HepG2 (cell line): ENCODE measurements at regions not wholly inside any gene's neighbourhood (a gene's known extent, or its start where the extent isn't known, plus 50 kb on each side); places are given as distances from the start of the nearest gene placed in this dataset.

Experiments used
- ATAC-seq: fragments of 200-7000 bp; cut with Tn5 transposase; 3 replicates; pipeline ENCODE4 v1.9.1; 2020; ENCODE audit warnings: mild to moderate bottlenecking, moderate library complexity
- BruUV-seq: library from RNA; stranded (reverse); fragments of 400-500 nt; replicated peaks from 2 replicates; lab custom pipeline; 2021; lab: Mats Ljungman, UMichigan
- CTCF ChIA-PET: fragments of 300-600 bp; formaldehyde crosslinking; extraction: SDS; loops from one replicate; lab custom pipeline; 2021; ENCODE audit warnings: low total read pairs, inconsistent platforms, low intra/inter-chr PET ratio; lab: Yijun Ruan, JAX
- POLR2A ChIA-PET: fragments of 350-600 bp; sonication (Branson Sonifier 250); formaldehyde crosslinking; loops from one replicate; lab custom pipeline; 2020; ENCODE audit warnings: antibody characterized with exemption, inconsistent platforms; lab: Yijun Ruan, JAX
- DNase-seq: peaks from one replicate; pipeline ENCODE4 v3.0.0-alpha.2; 2015; ENCODE audit warnings: low spot score
- FAIRE-seq: peaks from 3 replicates; lab custom pipeline; 2011; peaks lifted over from hg19 to GRCh38; lab: Jason Lieb, UNC
- H2AFZ ChIP-seq: one replicate; pipeline ENCODE4 v1.6.1; 2011; ENCODE audit warnings: low read length, inconsistent platforms
- H3K27ac ChIP-seq: fragments of 300-600 bp; 3 replicates; pipeline ENCODE4 v1.8.0; 2011; ENCODE audit warnings: mixed run types, mild to moderate bottlenecking, mixed read lengths, low read length, inconsistent platforms; ENCODE audit not compliant: insufficient read depth; ENCODE audit errors: extremely low read length
- H3K27me3 ChIP-seq, 2 experiments: fragments of 200-600 bp in 1 of 2; 2 replicates in 1 of 2; 3 replicates in 1 of 2; pipeline versions ENCODE4 v1.6.0 to v1.8.0; 2011; ENCODE audit warnings: low read length in 2 of 2, mild to moderate bottlenecking in 2 of 2, moderate library complexity in 2 of 2, inconsistent platforms in 1 of 2; ENCODE audit not compliant: insufficient read depth in 2 of 2, control insufficient read depth in 1 of 2
- H3K36me3 ChIP-seq, 2 experiments: fragments of 200-600 bp in 1 of 2; replicated peaks in 1 of 2; 2 replicates in 1 of 2; 3 replicates in 1 of 2; pipeline versions ENCODE4 v1.5.1 to v1.8.0; 2011; ENCODE audit warnings: low read length in 2 of 2, inconsistent platforms in 1 of 2; ENCODE audit not compliant: insufficient read depth in 2 of 2, control insufficient read depth in 1 of 2
- H3K4me1 ChIP-seq: 2 replicates; pipeline ENCODE4 v1.5.1; 2012; ENCODE audit warnings: low read length, inconsistent platforms; ENCODE audit not compliant: insufficient read depth
- H3K4me2 ChIP-seq: 2 replicates; pipeline ENCODE4 v1.6.0; 2011; ENCODE audit warnings: low read depth, low read length, inconsistent platforms
- H3K4me3 ChIP-seq, 3 experiments: fragments of 200-600 bp in 1 of 3; sonication (generic), shearing (Covaris generic) in 1 of 3; replicated peaks in 1 of 3; 2 replicates each; pipeline ENCODE4 v1.5.1; 2011 to 2016; ENCODE audit warnings: low read length in 3 of 3, inconsistent platforms in 2 of 3, low read depth in 2 of 3, mild to moderate bottlenecking in 2 of 3, control low read depth in 1 of 3, mixed read lengths in 1 of 3; ENCODE audit not compliant: insufficient read depth in 1 of 3
- H3K79me2 ChIP-seq: one replicate; pipeline ENCODE4 v1.6.1; 2011; ENCODE audit warnings: low read length, inconsistent platforms; ENCODE audit not compliant: insufficient read depth
- H3K9ac ChIP-seq: 2 replicates; pipeline ENCODE4 v1.6.0; 2011; ENCODE audit warnings: mild to moderate bottlenecking, low read depth, low read length, inconsistent platforms; ENCODE audit not compliant: insufficient read depth
- H3K9me3 ChIP-seq: 2 replicates; pipeline ENCODE4 v1.5.1; 2012; ENCODE audit warnings: mild to moderate bottlenecking, low read length
- H4K20me1 ChIP-seq: 2 replicates; pipeline ENCODE4 v1.6.0; 2011; ENCODE audit warnings: inconsistent platforms, mild to moderate bottlenecking, low read length, moderate library complexity; ENCODE audit not compliant: insufficient read depth
- GATAD2A ChIP-seq: IDR thresholded peaks from 2 replicates; pipeline ENCODE4 v1.6.1; 2016
- MEF2D ChIP-seq: sonication (generic); formaldehyde crosslinking; IDR thresholded peaks from 2 replicates; pipeline ENCODE4 v1.5.1; 2020; ENCODE audit warnings: mild to moderate bottlenecking, missing genetic modification reagents
- RFXANK ChIP-seq: IDR thresholded peaks from 2 replicates; pipeline ENCODE4 v1.6.1; 2016
- SETDB1 ChIP-seq: sonication (generic); formaldehyde crosslinking; IDR thresholded peaks from 2 replicates; pipeline ENCODE4 v1.5.1; 2020; ENCODE audit warnings: missing genetic modification reagents, mild to moderate bottlenecking, borderline replicate concordance
- ZNF20 ChIP-seq: sonication (generic); formaldehyde crosslinking; IDR thresholded peaks from 2 replicates; pipeline ENCODE4 v1.4.0; 2020; ENCODE audit warnings: mild to moderate bottlenecking, moderate library complexity, missing genetic modification reagents
- ZNF30 ChIP-seq: sonication (generic); formaldehyde crosslinking; IDR thresholded peaks from 2 replicates; pipeline ENCODE4 v1.5.0; 2020; ENCODE audit warnings: mild to moderate bottlenecking, missing genetic modification reagents
- ZNF460 ChIP-seq: sonication (generic); formaldehyde crosslinking; IDR thresholded peaks from 2 replicates; pipeline ENCODE4 v1.5.1; 2020; ENCODE audit warnings: missing genetic modification reagents, mild to moderate bottlenecking, borderline replicate concordance
- ZNF761 ChIP-seq: sonication (generic); formaldehyde crosslinking; conservative IDR thresholded peaks from 2 replicates; pipeline ENCODE4 v1.4.0; 2020; ENCODE audit warnings: mild to moderate bottlenecking, missing genetic modification reagents
- ZNF841 ChIP-seq: sonication (generic); formaldehyde crosslinking; IDR thresholded peaks from 2 replicates; pipeline ENCODE4 v1.8.1; 2023; ENCODE audit warnings: missing genetic modification reagents, borderline replicate concordance
- WGBS: methylation state at CpG from one replicate; pipeline ENCODE4 v1.1.6; 2017; ENCODE audit warnings: low lambda C conversion rate; 5-methylcytosine and 5-hydroxymethylcytosine counted together
- in situ Hi-C: cut with HindIII; loops from 2 replicates; pipeline ENCODE4 v1.10.0; 2017; ENCODE audit warnings: low pct_unique_long_range_greater_than_20kb; ENCODE audit not compliant: extremely low pct_ligation_motif_present
- intact Hi-C: fragments of 100-400 bp; cut with micrococcal nuclease; formaldehyde crosslinking; loops from one replicate; pipeline ENCODE4 v1.10.0; 2022; ENCODE audit not compliant: unreplicated experiment
- TF ChIP-seq, protein P1 (sequence below): sonication (generic); formaldehyde crosslinking; IDR thresholded peaks from 2 replicates; pipeline ENCODE4 v1.4.0; 2020; ENCODE audit warnings: missing genetic modification reagents, low read depth, mild to moderate bottlenecking, borderline replicate concordance
- TF ChIP-seq, protein P2 (sequence below): sonication (generic); formaldehyde crosslinking; IDR thresholded peaks from 2 replicates; pipeline ENCODE4 v1.4.0; 2020; ENCODE audit warnings: mild to moderate bottlenecking, low read depth, missing genetic modification reagents
- TF ChIP-seq, protein P3 (sequence below): sonication (generic); formaldehyde crosslinking; IDR thresholded peaks from 2 replicates; pipeline ENCODE4 v1.4.0; 2020; ENCODE audit warnings: missing genetic modification reagents

DNA sequence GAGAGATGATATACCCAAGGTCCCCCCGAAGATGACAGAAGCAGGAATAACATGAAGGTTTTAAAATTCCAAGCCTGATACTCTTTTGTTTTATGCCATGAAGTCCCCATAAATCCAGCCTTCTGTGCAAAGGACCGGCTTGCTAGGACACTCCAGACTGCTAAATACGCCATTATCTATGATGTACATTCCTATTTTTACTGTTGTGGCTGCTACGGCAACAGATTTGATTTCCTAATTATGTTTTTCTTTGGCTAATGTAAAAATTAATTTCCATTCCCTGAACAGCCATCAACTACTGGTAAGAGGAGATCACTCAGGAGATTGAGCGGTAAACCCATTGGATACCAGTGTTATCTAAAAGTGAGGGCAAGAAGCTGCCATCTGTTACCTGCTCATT, 1090.8 kb downstream of the TYW1 start:
- FAIRE-seq (no peak), ATAC-seq (no peak), DNase-seq (no peak)
- no peaks in the 10 kb centered on the region for H4K20me1 ChIP-seq
- TF ChIP-seq ZNF30 (no peak), ZNF841 (CRISPR knock-in tag) (no peak), ZNF460 (CRISPR knock-in tag) (no peak), MEF2D (CRISPR knock-in tag) (no peak), ZNF20 (no peak), ZNF761 (CRISPR knock-in tag) (no peak), SETDB1 (CRISPR knock-in tag) (no peak), GATAD2A (CRISPR knock-in tag) (no peak), RFXANK (no peak)
- TF ChIP-seq, protein P1, sequence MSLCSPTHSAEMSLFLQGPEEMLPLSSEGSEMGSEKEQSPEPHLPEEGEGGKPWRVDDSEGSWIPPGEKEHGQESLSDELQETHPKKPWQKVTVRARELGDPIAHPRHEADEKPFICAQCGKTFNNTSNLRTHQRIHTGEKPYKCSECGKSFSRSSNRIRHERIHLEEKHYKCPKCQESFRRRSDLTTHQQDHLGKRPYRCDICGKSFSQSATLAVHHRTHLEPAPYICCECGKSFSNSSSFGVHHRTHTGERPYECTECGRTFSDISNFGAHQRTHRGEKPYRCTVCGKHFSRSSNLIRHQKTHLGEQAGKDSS: no peak
- TF ChIP-seq, protein P2, sequence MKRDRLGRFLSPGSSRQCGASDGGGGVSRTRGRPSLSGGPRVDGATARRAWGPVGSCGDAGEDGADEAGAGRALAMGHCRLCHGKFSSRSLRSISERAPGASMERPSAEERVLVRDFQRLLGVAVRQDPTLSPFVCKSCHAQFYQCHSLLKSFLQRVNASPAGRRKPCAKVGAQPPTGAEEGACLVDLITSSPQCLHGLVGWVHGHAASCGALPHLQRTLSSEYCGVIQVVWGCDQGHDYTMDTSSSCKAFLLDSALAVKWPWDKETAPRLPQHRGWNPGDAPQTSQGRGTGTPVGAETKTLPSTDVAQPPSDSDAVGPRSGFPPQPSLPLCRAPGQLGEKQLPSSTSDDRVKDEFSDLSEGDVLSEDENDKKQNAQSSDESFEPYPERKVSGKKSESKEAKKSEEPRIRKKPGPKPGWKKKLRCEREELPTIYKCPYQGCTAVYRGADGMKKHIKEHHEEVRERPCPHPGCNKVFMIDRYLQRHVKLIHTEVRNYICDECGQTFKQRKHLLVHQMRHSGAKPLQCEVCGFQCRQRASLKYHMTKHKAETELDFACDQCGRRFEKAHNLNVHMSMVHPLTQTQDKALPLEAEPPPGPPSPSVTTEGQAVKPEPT (CRISPR knock-in tag): no peak
- TF ChIP-seq, protein P3, sequence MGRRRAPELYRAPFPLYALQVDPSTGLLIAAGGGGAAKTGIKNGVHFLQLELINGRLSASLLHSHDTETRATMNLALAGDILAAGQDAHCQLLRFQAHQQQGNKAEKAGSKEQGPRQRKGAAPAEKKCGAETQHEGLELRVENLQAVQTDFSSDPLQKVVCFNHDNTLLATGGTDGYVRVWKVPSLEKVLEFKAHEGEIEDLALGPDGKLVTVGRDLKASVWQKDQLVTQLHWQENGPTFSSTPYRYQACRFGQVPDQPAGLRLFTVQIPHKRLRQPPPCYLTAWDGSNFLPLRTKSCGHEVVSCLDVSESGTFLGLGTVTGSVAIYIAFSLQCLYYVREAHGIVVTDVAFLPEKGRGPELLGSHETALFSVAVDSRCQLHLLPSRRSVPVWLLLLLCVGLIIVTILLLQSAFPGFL (CRISPR knock-in tag): no peak
- in situ Hi-C loops (no loop called here), intact Hi-C loops (no loop called here)
- no peak overlapping the region for H3K4me2 ChIP-seq
- no peak overlapping the region for H3K27ac ChIP-seq
- no peaks in the 10 kb centered on the region for H3K4me1 ChIP-seq
- peaks cover 6% of the 10 kb centered on the region; the same call in 1 of the 2 replicates for H3K9me3 ChIP-seq
- no peak overlapping the region for H3K4me3 ChIP-seq
- ChIA-PET POLR2A (no interaction called here), CTCF (no interaction called here)
- no peak overlapping the region for H2AFZ ChIP-seq
- WGBS: 39% methylated on average over 5 of the region's 5 CpGs
- H3K36me3 ChIP-seq: no peaks in the 10 kb centered on the region
- no TSS peak for BruUV-seq
- no peaks in the 10 kb centered on the region for H3K27me3 ChIP-seq
- H3K9ac ChIP-seq: no peak overlapping the region
- no peaks in the 10 kb centered on the region for H3K79me2 ChIP-seq
